Myocyte (in vitro differentiated cells): ENCODE measurements at regions not wholly inside any gene's neighbourhood (a gene's known extent, or its start where the extent isn't known, plus 50 kb on each side); places are given as distances from the start of the nearest gene placed in this dataset.

Experiments
- DNase-seq: peaks from one replicate; pipeline ENCODE4 v3.0.0-alpha.2; 2012; ENCODE audit warnings: low read depth

DNA sequence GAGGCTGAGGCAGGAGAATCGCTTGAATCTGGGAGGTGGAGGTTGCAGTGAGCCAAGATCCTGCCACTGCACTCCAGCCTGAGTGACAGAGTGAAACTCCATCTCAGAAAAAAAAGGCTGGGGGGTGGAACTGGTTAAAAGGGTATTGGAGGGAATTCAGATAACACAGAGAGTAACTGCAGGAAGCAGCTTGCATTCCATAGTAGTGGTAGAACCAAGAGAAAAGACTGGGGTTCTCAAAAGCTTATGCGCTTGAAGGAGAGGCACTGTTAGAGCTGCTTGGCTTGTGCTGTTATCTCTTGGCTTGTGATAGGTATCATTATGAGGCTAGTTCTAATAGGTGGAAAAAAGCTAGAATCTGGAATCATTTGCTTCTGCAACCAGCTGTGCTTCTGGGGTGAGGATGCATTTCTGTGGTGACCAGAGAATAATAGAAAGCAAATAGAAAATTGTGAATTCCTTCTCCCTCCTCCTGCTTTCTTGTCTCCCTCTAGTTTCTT, 91.2 kb upstream of the ELOVL6 start:
- peak; percentile 18 for DNase-seq

- peak; percentile 84 for DNase-seq
These were observed 88.7 kb upstream of the ELOVL6 start for GRCh38 chr4:110287130-110287529.

DNA sequence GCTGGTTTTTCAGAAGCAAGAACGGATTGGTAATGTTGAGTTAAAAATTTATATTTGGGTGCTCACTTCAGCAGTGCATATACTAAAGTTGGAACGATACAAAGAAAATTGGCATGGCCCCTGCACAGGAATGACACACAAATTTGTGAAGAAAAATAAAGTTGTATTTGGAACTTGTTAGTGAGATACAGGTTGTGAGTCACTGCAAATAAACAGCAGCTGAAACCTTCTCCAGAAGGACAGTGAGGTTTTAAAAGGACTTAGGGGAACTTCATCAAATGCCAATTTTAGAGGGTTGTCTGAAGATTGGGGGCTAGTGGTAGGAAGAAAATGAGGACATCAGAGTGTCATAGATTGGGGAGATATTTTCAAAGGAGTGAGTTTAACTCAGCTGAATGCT, 79.7 kb upstream of the ELOVL6 start:
- DNase-seq: peak; percentile 19

- DNase-seq: no peak
These were observed 77.5 kb upstream of the ELOVL6 start for GRCh38 chr4:110275871-110276270.

DNA sequence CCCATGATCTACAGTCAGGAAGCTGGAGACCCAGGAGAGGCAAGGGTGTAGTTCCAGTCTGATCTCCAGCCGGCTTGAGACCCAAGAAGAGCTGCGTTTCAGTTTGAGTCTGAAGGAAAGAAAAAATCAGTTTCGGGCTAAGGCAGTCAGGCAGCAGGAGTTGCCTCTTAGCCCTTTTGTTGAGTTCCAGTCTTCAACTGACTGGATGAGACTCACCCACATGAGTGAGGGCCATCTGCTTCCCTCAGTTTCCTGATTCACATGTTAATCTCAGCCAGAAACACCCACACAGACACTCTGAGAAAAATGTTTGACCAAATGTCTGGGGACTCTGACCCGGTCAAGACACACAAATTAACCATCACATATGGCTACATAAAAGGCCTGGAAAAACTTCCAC, 73.6 kb upstream of the ELOVL6 start:
- DNase-seq: peak; percentile 10

- DNase-seq: peak; percentile 84
These were observed 72.2 kb upstream of the ELOVL6 start for GRCh38 chr4:110270492-110271197.

DNA sequence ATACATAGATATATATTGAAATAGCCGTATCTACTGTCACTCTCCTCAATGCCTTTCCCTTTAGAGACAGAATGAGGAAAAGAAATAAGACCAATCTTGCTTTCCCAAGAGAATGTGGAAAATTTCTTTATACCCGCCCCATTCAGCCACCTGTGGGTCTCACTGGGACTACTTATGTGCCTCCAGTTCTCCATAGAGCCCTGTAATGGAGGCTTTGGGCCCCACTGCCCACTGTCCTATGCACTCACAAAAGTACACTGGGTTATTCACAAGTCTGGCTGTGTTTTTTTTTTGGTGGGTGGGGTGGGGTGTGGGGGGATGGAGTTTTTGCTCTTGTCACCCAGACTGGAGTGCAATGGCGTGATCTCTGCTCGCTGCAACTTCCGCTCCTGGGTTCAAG, 70.4 kb upstream of the ELOVL6 start:
- DNase-seq: no peak

DNA sequence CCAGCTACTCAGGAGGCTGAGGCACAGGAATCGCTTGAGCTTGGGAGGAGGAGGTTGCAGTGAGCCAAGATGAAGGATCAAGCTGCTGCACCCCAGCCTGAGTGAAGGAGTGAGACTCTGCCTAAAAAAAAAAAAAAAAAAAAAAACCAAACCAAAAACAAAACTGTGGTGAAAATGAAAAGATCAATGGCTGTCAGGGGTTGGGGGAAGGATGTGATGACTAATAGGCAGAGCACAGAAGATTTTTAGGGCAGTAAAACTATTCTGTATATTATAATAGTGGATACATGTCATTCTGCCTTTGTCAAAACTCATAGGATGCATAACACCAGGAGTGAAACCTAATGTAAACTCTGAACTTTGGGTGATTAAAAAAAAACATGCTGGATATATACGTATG, 69.9 kb upstream of the ELOVL6 start:
- no peak for DNase-seq

- no peak for DNase-seq
These were observed 67.7 kb upstream of the ELOVL6 start for GRCh38 chr4:110266136-110266535.

DNA sequence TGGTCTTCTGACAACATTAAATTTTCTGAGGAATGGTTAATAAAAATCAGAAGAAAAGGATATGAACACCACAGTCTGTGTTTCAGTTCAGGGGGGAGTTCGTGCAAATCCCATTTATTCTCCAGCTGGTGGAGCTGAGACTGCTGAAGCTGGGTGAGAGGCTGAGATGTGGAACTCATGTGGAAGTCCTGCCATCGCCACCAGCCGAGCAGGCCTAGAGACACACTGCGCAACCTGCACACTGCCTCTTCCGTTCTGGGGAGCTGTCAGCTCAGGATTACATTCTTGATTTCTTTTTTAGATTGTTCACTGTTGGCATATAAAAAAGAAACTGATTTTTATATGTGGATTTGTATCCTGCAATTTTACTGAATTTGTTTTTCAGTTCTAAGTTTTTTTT, 66.6 kb upstream of the ELOVL6 start:
- no peak for DNase-seq

- no peak for DNase-seq
These were observed 61.9 kb upstream of the ELOVL6 start for GRCh38 chr4:110260299-110260698.

DNA sequence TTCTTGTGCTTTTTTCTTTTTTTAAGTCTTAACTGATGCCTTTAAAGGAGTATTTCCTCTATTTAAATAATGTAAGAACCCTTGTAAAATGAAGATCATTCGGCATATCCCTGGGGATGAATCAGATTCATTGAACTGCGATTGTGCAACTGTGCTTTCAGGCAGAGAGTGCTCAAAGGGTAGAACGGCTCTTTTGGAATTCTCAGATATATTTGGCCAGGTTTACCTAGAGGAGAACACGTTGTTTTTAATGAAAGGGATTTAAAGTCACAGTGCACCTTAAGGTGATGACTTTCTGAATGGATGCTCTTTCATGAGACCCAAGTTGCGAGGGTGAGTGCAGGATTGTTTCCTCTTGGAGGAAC, 51.6 kb upstream of the ELOVL6 start:
- DNase-seq: no peak

GRCh38 chr4:110248831-110249253, 50.4 kb upstream of the ELOVL6 start:
- peak; percentile 8 for DNase-seq
